Left kidney (tissue), 1 donor: ENCODE measurements at regions not wholly inside any gene's neighbourhood (a gene's known extent, or its start where the extent isn't known, plus 50 kb on each side); places are given as distances from the start of the nearest gene placed in this dataset.
"Not testable (repeated sequence)": the region's sequence is repeated elsewhere in the genome, so short reads cannot be mapped to it uniquely, and the experiment has no call there.

Experiments
- DNase-seq: peaks from one replicate; pipeline ENCODE4 v3.0.0-alpha.2; 2013

DNA sequence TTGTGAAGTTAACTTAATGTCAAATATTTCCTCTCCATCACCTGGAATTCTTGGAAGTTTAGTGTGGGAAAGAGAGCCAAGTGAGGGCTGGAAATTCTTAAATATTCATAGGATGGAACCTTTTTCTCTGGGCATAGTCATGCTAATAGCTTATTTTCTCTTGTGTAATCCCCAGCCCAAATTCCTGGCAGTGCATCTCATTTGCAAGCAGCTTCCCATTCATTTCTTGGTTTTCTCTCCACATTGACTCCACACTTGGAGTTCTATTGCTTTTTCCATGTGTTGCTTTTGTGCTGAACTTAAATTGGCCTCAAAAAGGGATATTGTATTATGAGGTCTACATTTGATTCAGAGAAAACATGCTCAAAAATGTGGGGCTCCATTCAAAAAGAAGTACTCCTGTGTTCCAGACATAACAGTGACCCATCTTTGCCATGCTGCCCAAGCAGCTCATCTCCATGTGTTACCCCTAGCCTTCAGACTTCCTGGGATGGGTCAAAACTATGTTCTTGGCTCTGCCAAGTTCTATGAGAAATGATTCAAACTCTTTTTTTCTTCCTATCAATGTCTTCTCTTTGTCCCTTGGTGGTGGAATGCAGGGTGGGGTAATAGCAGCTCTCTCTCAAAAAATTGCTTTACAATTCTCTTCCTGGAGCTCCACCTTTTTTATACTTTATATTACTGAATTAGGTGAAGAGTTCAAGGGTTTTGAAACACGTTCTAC, 2471.5 kb downstream of the PCDH9 start:
- DNase-seq: no peak

DNA sequence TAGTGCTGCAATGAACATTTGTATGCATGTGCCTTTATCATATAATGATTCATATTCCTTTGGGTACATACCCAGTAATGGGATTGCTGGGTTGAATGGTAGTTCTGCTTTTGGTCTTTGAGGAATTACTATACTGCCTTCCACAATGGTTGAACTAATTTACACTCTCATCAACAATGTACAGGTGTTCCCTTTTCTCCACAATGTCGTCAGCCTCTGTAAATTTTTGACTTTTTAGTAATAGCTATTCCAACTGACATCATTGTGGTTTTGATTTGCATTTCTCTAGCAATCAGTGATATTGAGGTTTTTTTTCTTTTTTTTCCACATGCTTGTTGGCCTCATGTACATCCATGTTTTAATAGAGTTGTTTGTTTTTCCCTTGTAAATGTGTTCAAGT, 2473.5 kb downstream of the PCDH9 start:
- DNase-seq: no peak

GRCh38 chr13:64755961-64756360, 2474.2 kb downstream of the PCDH9 start:
- DNase-seq: no peak

DNA sequence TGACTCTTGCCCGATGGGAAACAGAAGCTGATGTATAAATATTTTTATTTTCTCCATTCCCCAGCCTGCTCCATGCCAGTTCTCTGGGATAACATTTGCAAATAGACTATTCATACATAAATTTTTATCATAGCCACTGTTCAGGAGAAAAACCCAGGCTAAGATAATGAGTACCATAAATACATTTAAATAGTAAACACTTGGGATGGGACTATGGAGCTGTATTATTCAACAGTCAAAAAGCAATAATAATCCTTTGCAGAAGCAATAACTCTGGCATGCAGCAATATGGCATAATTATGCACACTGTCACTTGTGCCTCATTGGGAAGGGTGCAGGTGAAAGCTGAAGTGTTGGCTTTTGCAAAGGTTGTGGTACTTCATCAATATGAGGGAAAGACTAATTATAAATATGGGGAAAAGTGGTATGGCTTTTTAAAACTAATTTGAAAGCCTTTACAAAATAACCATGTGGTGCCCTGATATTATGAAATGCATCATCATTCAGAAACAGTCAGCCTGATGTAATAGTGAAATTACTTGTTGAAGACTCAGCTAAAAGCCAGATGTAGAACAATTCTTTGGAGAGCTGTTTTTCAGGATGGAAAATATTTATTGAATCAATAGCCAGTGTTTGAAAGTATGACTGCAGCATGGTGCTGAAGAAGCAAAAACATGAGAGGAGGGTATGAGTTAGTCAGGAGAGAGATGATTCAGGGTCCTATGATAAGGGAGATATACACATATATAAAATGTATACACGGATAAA, 2476.7 kb downstream of the PCDH9 start:
- no peak for DNase-seq

DNA sequence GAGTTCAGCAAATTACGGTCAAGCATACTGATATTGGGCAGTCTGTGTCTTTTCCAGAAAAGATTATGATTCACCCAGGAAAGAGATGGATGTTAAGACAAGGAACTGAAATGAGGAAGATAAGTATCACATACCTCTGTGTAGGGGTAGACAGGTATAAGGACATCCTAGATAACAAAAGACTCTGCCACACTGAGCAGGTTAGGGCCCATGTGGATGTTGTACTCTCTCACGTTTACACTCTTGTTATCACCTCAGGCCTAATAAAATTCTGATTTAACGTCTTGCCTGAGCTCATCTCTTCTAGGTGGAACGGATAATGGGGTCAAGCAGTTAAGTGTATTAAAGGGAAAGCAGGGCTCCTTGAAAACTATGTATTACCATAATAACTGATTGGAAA, 2480.8 kb downstream of the PCDH9 start:
- no peak for DNase-seq

GRCh38 chr13:64746845-64747244, 2483.3 kb downstream of the PCDH9 start:
- no peak for DNase-seq

GRCh38 chr13:64740493-64740892, 2489.6 kb downstream of the PCDH9 start:
- no peak for DNase-seq

- DNase-seq: no peak
These were observed 2504.6 kb downstream of the PCDH9 start for GRCh38 chr13:64725492-64725891.

- no peak for DNase-seq
These were observed 2506.4 kb downstream of the PCDH9 start for GRCh38 chr13:64723724-64724123.

DNA sequence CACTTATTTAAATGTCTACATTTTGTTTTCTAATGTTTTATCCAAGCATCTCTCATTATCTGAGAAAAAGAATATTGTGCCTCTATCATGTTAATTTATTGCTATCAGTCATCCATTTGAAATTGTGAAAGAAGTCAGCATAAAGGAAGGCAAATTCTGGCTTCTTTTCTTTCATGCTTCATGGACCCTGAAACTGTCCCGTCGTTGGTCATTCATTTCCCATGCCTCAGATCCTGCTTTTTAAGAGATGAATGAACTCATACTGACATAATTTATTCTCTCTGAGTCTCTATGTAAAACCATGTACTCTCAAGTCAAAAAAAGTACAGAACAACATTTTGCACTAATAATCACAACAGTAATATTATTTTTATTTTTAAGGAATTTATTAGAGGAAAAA, 2512.0 kb downstream of the PCDH9 start:
- no peak for DNase-seq

DNA sequence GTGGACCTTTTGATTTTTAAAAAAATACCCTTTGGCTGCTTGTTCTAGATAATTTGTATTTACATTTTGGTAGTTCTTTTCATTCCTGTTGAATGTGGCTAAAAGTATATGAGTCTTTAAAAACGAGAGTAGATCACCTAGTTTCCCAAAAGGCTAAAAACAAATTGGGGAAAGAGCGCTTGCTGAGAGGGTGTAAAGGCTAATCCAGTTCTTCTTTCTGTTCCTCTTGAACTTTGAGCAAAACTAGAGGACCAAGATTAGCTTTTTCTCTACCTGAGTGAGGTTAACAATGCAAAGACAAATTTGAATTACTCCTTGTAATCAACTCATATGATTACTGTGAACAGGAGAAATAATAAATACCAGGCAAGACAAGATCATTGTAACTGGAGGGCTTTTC, 2513.2 kb downstream of the PCDH9 start:
- DNase-seq: no peak

GRCh38 chr13:64709079-64709478, 2521.1 kb downstream of the PCDH9 start:
- no peak for DNase-seq

GRCh38 chr13:64704121-64704649, 2526.0 kb downstream of the PCDH9 start:
- DNase-seq: no peak

DNA sequence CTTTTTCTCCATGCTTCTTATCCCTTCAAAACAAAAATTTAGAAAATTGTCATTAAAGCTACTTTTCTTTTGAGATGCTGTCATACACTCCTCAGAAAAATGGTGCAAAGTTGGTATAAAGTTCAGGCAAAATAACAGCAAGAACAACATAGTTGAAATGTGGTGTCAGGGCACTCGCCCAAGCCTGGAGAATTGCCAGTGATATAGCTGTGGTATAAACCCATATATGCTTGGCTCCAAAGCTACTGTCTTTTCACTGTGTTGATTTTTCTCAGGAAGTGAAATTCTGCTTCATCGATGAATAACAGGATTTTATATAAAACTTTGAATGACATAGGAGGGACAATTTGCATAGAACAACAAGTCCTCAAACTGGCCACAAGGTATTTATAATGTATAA, 2532.9 kb downstream of the PCDH9 start:
- no peak for DNase-seq

GRCh38 chr13:64688893-64689677, 2541.1 kb downstream of the PCDH9 start:
- no peak for DNase-seq

DNA sequence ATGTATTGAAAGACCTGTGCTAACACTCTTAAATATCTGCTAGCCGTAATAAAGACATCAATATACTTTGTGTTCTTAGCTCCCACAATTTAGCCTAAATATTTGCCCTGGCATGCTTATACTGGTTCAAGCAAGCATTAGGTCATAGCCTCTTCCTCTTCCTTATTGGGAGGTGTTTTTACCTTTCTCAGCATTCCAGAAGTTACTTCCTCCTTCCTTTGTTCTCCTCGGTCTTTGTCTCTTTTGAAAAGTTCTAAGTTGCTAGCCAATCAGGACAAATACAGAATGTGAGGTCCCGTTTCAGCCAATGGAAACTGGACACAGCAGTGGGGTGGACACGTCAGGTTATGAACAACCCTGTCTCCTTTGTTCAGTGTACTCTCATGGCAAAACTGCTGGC, 2543.6 kb downstream of the PCDH9 start:
- DNase-seq: not testable (repeated sequence)

DNA sequence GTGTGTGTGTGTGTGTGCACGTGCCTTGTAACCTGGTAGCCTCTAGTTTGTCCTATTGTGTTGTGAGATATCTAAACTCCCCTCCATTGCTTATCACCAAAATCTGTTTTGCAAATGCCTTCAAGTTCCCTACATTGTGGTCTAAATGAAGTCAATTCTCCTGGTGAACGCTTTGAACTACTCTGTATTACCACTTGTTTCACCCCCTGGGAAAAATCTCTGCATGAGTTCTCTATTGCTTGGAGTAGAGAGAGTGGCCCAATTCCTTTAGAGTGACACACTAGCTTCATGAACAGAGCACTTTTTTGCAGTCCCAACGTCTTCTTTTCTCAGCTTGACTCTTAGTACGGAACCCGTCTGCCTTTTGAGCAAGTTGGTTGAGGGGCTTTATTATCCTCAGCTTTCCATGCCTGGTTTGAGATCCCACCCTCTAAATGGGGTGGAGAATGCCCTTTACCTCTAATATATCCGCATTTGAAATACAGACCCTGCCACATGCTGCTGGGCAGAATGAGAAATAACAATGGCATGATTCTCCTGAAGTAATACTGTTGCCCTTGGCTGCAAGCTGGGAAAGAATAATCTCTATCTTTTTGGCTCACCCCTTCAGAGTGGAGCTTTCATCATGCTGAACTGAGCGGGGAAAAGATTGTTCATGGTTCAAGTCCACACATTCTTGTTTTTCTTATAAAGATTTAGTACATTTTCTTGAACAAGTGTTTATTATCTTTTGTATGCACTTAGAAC, 2545.3 kb downstream of the PCDH9 start:
- no peak for DNase-seq

GRCh38 chr13:64684108-64684507, 2546.0 kb downstream of the PCDH9 start:
- DNase-seq: no peak

GRCh38 chr13:64680739-64681138, 2549.4 kb downstream of the PCDH9 start:
- DNase-seq: no peak

DNA sequence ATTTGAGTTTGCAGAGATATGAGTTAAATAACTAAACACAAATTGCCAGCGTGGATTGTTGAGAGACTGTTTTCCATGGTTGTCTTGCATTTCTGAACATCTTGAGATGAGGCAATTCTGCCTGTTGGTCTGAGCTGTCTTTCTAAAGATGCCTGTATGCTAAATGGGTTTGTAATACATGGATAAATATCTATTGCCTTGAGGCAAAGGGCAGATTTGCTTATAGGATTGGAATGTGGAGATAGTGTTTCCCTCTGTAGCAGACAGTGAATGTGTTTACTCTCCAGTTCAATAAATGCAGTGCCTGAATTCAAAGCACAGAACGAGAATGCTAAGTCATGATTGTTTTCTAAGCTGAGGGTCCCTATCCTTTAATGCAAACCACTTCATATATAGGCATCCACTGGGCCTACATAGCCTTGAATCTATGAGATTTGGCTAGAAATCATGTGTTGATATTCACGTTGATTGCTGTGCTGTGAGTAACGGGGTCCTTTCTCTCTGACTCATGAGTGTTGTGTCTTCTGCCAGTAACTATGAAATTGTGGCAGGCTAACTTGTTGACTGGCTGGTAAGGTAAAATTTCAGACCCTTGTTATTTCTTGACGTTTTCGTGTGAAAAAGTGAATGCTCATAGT, 2554.8 kb downstream of the PCDH9 start:
- DNase-seq: no peak

GRCh38 chr13:64674126-64674525, 2556.0 kb downstream of the PCDH9 start:
- DNase-seq: no peak
